Memory B cell (primary cell): ENCODE measurements at regions not wholly inside any gene's neighbourhood (a gene's known extent, or its start where the extent isn't known, plus 50 kb on each side); places are given as distances from the start of the nearest gene placed in this dataset.
A peak's percentile ranks its signal among the peaks of the same experiment; 100 is the strongest.
"Not testable (repeated sequence)": the region's sequence is repeated elsewhere in the genome, so short reads cannot be mapped to it uniquely, and the experiment has no call there.

Source experiments
- ATAC-seq: fragments of 150-1000 bp; cut with Tn5 transposase; 2 replicates; pipeline ENCODE4 v1.10.0; 2021; ENCODE audit warnings: low read depth, mild to moderate bottlenecking, moderate library complexity
- DNase-seq, 2 donors: peaks; one replicate each; pipeline ENCODE4 v3.0.0; 2022; ENCODE audit warnings: low spot score in 2 of 2
- H3K27ac Mint-ChIP-seq: one replicate; pipeline ENCODE4 v1.8.0; 2022; ENCODE audit warnings: mild to moderate bottlenecking, moderate library complexity, mixed read lengths
- H3K27me3 Mint-ChIP-seq: one replicate; pipeline ENCODE4 v1.8.0; 2022; ENCODE audit warnings: mixed read lengths
- H3K36me3 Mint-ChIP-seq: one replicate; pipeline ENCODE4 v1.8.0; 2022; ENCODE audit warnings: mild to moderate bottlenecking, mixed read lengths
- H3K4me1 Mint-ChIP-seq: one replicate; pipeline ENCODE4 v1.8.0; 2022; ENCODE audit warnings: mixed read lengths
- H3K4me3 Mint-ChIP-seq: one replicate; pipeline ENCODE4 v1.8.0; 2022; ENCODE audit warnings: mild to moderate bottlenecking, moderate library complexity, mixed read lengths
- H3K9me3 Mint-ChIP-seq: one replicate; pipeline ENCODE4 v1.8.0; 2022; ENCODE audit warnings: mixed read lengths

- no peak overlapping the region for H3K4me3 Mint-ChIP-seq
- DNase-seq (no peak), ATAC-seq (no peak)
- no peaks in the 10 kb centered on the region for H3K9me3 Mint-ChIP-seq
- H3K27ac Mint-ChIP-seq: no peak overlapping the region
- no peaks in the 10 kb centered on the region for H3K4me1 Mint-ChIP-seq
- H3K36me3 Mint-ChIP-seq: no peaks in the 10 kb centered on the region
- no peaks in the 10 kb centered on the region for H3K27me3 Mint-ChIP-seq
Observed at GRCh38 chrX:45524296-45524695, 323.6 kb upstream of the DIPK2B start.

GRCh38 chrX:45518552-45518951, 317.9 kb upstream of the DIPK2B start:
- H3K27me3 Mint-ChIP-seq: no peaks in the 10 kb centered on the region
- H3K9me3 Mint-ChIP-seq: no peaks in the 10 kb centered on the region
- DNase-seq (no peak), ATAC-seq (no peak)
- no peak overlapping the region for H3K4me3 Mint-ChIP-seq
- H3K27ac Mint-ChIP-seq: no peak overlapping the region
- H3K36me3 Mint-ChIP-seq: no peaks in the 10 kb centered on the region
- no peaks in the 10 kb centered on the region for H3K4me1 Mint-ChIP-seq

DNA sequence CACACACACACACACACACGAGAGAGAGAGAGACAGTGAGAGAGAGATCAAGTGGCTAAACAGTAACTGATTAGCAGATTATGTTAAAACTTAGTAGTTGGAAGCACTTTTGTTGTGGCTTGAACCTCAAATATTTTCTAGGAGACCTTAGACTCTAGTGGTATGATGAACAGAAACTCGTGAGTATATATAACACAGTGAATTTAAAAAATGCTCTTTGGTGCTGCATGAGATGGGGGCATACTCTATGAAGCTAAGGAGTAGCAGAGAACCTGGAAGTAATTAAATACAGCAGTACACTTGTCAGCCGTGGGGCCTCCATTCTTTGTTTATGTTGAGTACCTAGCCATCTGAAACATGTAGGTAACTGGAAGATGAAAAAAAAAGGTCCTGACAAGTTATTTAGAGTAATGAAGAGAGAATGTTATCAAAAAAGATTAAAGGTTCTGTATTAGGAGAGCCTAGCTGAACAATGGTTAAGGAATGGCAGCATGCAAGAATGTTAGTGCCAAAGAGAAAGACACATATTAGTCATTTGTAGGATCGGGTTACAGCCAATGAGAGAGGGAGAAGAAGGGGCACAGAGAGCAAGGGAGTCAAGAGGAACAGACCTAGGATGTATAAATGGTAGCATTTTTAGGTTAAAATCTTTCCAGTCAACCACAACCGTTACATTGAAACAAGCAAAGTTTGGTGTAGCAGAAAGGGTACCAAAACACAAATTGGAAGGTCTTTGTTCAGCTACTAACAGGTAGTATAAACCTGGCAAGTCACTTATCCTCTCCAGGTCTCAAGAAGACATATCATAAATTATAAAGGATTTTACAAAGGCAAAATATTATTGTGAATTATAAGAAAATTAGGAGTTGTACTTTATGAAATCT, 316.7 kb upstream of the DIPK2B start:
- Mint-ChIP-seq H3K9me3 (no peaks in the 10 kb centered on the region), H3K27ac (no peak overlapping the region), H3K4me1 (no peaks in the 10 kb centered on the region), H3K36me3 (no peaks in the 10 kb centered on the region), H3K27me3 (no peaks in the 10 kb centered on the region), H3K4me3 (no peak overlapping the region)
- ATAC-seq (no peak), DNase-seq (no peak)

DNA sequence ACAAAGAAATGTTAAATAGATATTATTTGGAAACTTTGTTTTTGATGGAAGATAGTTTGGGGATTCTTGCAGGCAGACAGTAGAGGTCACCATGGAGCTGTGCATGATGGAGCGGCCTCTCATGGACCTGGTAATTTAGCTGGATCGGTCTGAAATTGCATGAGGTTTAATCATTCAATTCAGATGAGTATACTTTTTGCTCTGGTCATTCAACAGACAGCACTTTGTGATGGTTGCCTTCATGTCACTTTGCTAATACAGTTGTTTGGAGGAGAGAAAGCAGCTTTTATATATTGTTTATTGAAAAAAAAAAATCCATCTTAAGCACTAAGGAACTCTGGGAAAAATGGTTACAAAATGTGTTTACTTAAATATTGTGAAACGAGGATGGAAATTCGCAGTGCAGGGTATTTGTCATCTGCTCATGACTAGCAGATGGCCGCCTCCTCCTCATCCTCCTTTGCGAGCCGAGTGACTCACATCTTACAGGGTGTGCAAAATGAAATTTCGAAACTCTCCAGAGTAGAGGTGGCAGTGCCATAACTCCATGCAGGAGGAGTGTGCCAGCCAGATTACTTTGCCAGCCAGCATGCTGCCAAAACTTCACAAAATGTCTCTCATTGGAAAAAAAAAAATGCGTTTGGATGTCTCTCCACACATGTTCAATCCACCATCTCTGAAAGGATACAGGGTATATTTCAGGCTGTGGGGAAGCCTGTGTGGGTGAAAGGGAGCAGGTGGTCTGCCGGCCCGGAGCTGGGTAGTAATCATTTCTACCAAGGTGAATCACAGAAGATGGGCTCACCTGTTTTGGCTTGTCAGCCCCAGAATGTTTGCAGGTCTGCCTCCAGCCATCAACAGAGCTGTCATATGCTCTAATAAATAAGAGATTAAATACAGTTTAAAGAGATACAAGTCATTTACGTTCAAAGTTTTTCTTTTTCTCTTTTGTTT, 314.9 kb upstream of the DIPK2B start:
- H3K4me1 Mint-ChIP-seq: no peaks in the 10 kb centered on the region
- DNase-seq (peak; percentile 5 to 13), ATAC-seq (peak; percentile 45)
- H3K9me3 Mint-ChIP-seq: no peaks in the 10 kb centered on the region
- no peak overlapping the region for H3K27ac Mint-ChIP-seq
- no peaks in the 10 kb centered on the region for H3K36me3 Mint-ChIP-seq
- no peaks in the 10 kb centered on the region for H3K27me3 Mint-ChIP-seq
- H3K4me3 Mint-ChIP-seq: no peak overlapping the region

- no peaks in the 10 kb centered on the region for H3K4me1 Mint-ChIP-seq
- ATAC-seq (no peak), DNase-seq (no peak)
- no peak overlapping the region for H3K4me3 Mint-ChIP-seq
- no peak overlapping the region for H3K27ac Mint-ChIP-seq
- H3K9me3 Mint-ChIP-seq: no peaks in the 10 kb centered on the region
- H3K27me3 Mint-ChIP-seq: no peaks in the 10 kb centered on the region
- H3K36me3 Mint-ChIP-seq: no peaks in the 10 kb centered on the region
Observed at GRCh38 chrX:45513042-45513441, 312.4 kb upstream of the DIPK2B start.

- Mint-ChIP-seq H3K36me3 (no peaks in the 10 kb centered on the region), H3K27me3 (no peaks in the 10 kb centered on the region)
- no peak for DNase-seq
Observed at GRCh38 chrX:45508454-45508853, 307.8 kb upstream of the DIPK2B start.

GRCh38 chrX:45506149-45506730, 305.6 kb upstream of the DIPK2B start:
- ATAC-seq: no peak
- Mint-ChIP-seq H3K27ac (no peak overlapping the region), H3K36me3 (no peaks in the 10 kb centered on the region), H3K9me3 (no peaks in the 10 kb centered on the region), H3K27me3 (peaks cover 2% of the 10 kb centered on the region), H3K4me3 (no peak overlapping the region), H3K4me1 (peaks cover 4% of the 10 kb centered on the region)
- DNase-seq: no peak

More at GRCh38 chrX:45508454-45508853, 307.8 kb upstream of the DIPK2B start:
- peaks cover 4% of the 10 kb centered on the region for H3K4me1 Mint-ChIP-seq
- H3K4me3 Mint-ChIP-seq: no peak overlapping the region
- no peak for ATAC-seq
- H3K9me3 Mint-ChIP-seq: no peaks in the 10 kb centered on the region
- no peak overlapping the region for H3K27ac Mint-ChIP-seq

- ATAC-seq (no peak), DNase-seq (no peak)
- Mint-ChIP-seq H3K36me3 (no peaks in the 10 kb centered on the region), H3K4me3 (no peak overlapping the region), H3K9me3 (no peaks in the 10 kb centered on the region), H3K27ac (no peak overlapping the region), H3K27me3 (peaks cover 2% of the 10 kb centered on the region), H3K4me1 (peaks cover 4% of the 10 kb centered on the region)
Observed at GRCh38 chrX:45505214-45505613, 304.5 kb upstream of the DIPK2B start.

GRCh38 chrX:45503787-45504362, 303.2 kb upstream of the DIPK2B start:
- H3K9me3 Mint-ChIP-seq, DNase-seq, ATAC-seq, H3K27me3 Mint-ChIP-seq, H3K4me1 Mint-ChIP-seq, H3K4me3 Mint-ChIP-seq, H3K27ac Mint-ChIP-seq, H3K36me3 Mint-ChIP-seq: not testable (repeated sequence)

DNA sequence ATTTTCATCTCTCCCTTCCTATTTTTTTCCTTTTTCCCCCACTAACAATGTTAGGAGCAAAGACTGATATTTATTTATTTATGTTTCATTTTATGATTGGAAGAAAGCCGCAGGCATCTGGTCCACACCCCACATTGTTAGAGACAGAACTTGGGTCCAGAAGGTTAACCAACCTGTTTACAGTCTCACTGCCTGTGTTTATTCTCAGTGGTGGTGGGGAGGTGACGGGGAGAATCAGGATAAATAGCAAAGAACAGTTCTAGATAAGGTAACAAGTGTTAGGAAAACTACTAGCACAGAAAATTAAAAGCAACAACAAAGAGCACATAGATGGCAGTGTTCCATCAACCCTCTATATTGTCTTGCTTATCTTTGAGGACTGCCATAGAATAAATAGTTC, 301.7 kb upstream of the DIPK2B start:
- H3K36me3 Mint-ChIP-seq: no peaks in the 10 kb centered on the region
- H3K27me3 Mint-ChIP-seq: peaks cover 5% of the 10 kb centered on the region

DNA sequence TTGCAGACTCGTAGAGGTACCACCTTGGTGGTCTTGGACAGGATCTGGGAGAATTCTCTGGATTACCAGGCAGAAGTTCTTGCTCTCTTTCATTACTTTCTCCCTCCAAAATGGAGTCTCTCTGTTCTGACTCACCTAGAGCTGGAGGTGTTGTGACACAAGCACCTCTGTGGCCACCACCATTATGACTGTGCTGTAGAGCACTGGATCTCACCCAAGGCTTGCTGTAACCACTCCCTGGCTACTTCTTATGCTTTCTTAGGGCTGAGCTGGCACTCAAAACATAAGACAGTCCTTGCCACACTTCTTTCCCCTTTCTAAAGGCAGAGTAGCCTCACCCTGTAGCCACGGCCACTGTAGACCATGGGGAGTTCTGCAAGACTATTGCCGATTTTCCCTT, 296.6 kb upstream of the DIPK2B start:
- Mint-ChIP-seq H3K36me3 (no peaks in the 10 kb centered on the region), H3K4me3 (no peak overlapping the region), H3K27ac (no peak overlapping the region), H3K4me1 (no peaks in the 10 kb centered on the region), H3K9me3 (peaks cover 9% of the 10 kb centered on the region), H3K27me3 (peaks cover 3% of the 10 kb centered on the region)
- no peak for ATAC-seq
- no peak for DNase-seq

More for the DNA sequence above, 301.7 kb upstream of the DIPK2B start:
- no peak overlapping the region for H3K4me3 Mint-ChIP-seq
- no peak overlapping the region for H3K27ac Mint-ChIP-seq
- DNase-seq (no peak), ATAC-seq (no peak)
- H3K9me3 Mint-ChIP-seq: no peaks in the 10 kb centered on the region
- H3K4me1 Mint-ChIP-seq: peaks cover 4% of the 10 kb centered on the region

- Mint-ChIP-seq H3K9me3 (peaks cover 5% of the 10 kb centered on the region), H3K27ac (no peak overlapping the region), H3K27me3 (peaks cover 1% of the 10 kb centered on the region), H3K4me1 (no peaks in the 10 kb centered on the region), H3K36me3 (no peaks in the 10 kb centered on the region), H3K4me3 (no peak overlapping the region)
- DNase-seq: no peak
- no peak for ATAC-seq
Observed at GRCh38 chrX:45485719-45486118, 285.0 kb upstream of the DIPK2B start.

GRCh38 chrX:45479835-45480422, 279.3 kb upstream of the DIPK2B start:
- no peak for ATAC-seq
- H3K27me3 Mint-ChIP-seq: peaks cover 5% of the 10 kb centered on the region
- peaks cover 2% of the 10 kb centered on the region for H3K9me3 Mint-ChIP-seq
- H3K36me3 Mint-ChIP-seq: no peaks in the 10 kb centered on the region
- H3K4me3 Mint-ChIP-seq: no peak overlapping the region
- H3K4me1 Mint-ChIP-seq: no peaks in the 10 kb centered on the region
- no peak overlapping the region for H3K27ac Mint-ChIP-seq
- DNase-seq: no peak
